Central memory CD8-positive, alpha-beta T cell (primary cell): ENCODE measurements at regions not wholly inside any gene's neighbourhood (a gene's known extent, or its start where the extent isn't known, plus 50 kb on each side); places are given as distances from the start of the nearest gene placed in this dataset.
"Not testable (repeated sequence)": the region's sequence is repeated elsewhere in the genome, so short reads cannot be mapped to it uniquely, and the experiment has no call there.

Experiments used
- ATAC-seq: fragments of 150-1000 bp; cut with Tn5 transposase; replicated peaks from 2 replicates; pipeline ENCODE4 v1.10.0; 2022; ENCODE audit warnings: mild to moderate bottlenecking, moderate FRiP score, moderate number of reproducible peaks; ENCODE audit not compliant: poor library complexity, severe bottlenecking; ENCODE audit errors: extremely low read depth
- DNase-seq, 2 donors: peaks; one replicate each; pipeline ENCODE4 v3.0.0; 2021; ENCODE audit warnings: low spot score in 2 of 2
- H3K27ac Mint-ChIP-seq: one replicate; pipeline ENCODE4 v1.8.0; 2022; ENCODE audit warnings: low read depth, mild to moderate bottlenecking, moderate library complexity, mixed read lengths
- H3K27me3 Mint-ChIP-seq: one replicate; pipeline ENCODE4 v1.8.0; 2022; ENCODE audit warnings: mixed read lengths
- H3K36me3 Mint-ChIP-seq: one replicate; pipeline ENCODE4 v1.8.0; 2022; ENCODE audit warnings: mild to moderate bottlenecking, moderate library complexity, mixed read lengths; ENCODE audit not compliant: insufficient read depth
- H3K4me1 Mint-ChIP-seq: one replicate; pipeline ENCODE4 v1.8.0; 2022; ENCODE audit warnings: mixed read lengths
- H3K4me3 Mint-ChIP-seq: one replicate; pipeline ENCODE4 v1.8.0; 2022; ENCODE audit warnings: mild to moderate bottlenecking, moderate library complexity, mixed read lengths
- H3K9me3 Mint-ChIP-seq: one replicate; pipeline ENCODE4 v1.8.0; 2022; ENCODE audit warnings: mixed read lengths

DNA sequence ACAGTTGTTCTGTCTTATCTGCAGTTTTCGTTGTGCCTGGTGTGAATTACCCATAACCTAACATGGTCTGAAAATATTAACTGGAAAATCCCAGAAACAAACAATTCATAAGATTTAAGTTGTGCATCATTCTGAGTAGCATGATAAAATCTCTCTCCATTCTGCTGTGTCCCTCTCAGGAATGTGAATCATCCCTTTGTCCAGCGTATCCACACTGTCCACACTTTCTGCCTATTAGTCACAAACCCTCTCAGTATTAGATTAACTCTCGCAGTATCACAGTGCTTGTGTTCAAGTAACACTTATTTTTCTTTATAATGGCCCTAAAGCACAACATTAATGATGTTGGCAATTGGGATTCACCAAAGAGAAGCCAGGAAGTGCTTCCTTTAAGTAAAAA lies 203.2 kb downstream of the CGGBP1 start:
- no peak for ATAC-seq
- H3K4me3 Mint-ChIP-seq, result no peak overlapping the region

DNA sequence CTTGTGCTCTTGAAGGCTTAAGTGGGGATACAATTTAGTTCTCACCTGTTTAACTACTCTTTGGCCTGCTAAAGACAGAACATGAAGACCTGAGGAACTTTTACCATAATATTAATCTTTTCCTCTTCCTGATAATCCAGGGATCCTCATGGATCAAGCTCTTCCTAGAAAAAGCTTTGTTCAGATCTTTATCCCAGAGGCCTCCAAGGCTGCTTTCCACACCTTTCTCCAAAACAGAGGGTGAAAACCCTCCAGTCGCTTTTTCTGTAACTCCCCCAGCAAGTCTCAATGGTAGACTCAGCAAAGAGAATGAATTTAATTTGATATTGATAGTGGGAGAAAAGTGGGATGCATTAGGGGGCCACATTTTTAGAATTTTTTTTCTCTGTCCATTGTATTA lies 203.6 kb downstream of the CGGBP1 start:
- Mint-ChIP-seq H3K9me3 (no peaks in the 10 kb centered on the region), H3K27me3 (no peaks in the 10 kb centered on the region), H3K36me3 (no peaks in the 10 kb centered on the region), H3K4me1 (no peaks in the 10 kb centered on the region), H3K4me3 (no peak overlapping the region), H3K27ac (no peak overlapping the region)
- DNase-seq (no peak), ATAC-seq (no peak)

More for the DNA sequence above, 203.2 kb downstream of the CGGBP1 start:
- no peak overlapping the region for H3K27ac Mint-ChIP-seq
- no peaks in the 10 kb centered on the region for H3K9me3 Mint-ChIP-seq
- DNase-seq, result no peak
- no peaks in the 10 kb centered on the region for H3K27me3 Mint-ChIP-seq
- H3K36me3 Mint-ChIP-seq, result no peaks in the 10 kb centered on the region
- no peaks in the 10 kb centered on the region for H3K4me1 Mint-ChIP-seq

DNA sequence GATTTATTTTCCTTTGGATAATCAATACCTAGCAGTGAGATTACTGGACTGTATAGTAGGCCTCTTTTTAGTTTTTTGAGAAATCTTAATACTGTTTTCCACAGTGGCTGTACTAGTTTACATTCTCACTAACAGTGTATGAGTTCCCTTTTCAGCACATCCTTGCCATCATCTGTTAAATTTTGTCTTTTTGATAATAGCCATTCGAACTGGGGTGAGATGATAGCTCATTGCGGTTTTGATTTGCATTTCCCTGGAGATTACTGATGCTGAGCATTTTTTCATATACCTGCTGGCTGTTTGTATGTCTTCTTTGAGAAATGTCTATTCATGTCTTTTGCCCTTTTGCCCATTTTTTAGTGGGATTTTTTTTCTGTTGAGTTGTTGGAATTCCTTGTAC lies 210.8 kb downstream of the CGGBP1 start:
- Mint-ChIP-seq H3K27me3 (no peaks in the 10 kb centered on the region), H3K4me1 (no peaks in the 10 kb centered on the region), H3K9me3 (no peaks in the 10 kb centered on the region), H3K27ac (no peak overlapping the region), H3K36me3 (peaks cover 2% of the 10 kb centered on the region), H3K4me3 (no peak overlapping the region)
- DNase-seq, result no peak
- ATAC-seq, result no peak

DNA sequence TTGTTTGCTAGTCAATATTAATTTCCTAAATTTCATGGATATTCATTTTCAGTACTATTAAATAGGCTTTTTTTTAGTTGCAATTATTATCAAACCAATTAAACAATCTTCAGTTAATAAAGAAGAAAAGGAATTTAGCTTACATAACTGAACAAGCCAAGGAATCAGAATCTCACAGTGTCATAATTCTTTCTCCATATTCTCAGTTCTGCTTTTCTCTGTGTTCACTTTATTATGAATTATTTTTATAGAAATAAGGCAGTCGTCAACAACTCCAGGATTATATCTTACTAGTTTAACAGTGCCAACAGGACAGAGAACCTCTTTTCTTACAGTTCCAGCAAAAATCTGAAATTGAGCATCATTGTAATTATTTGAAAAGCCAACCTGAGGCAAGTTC lies 221.7 kb downstream of the CGGBP1 start:
- Mint-ChIP-seq H3K4me1 (no peaks in the 10 kb centered on the region), H3K4me3 (no peak overlapping the region), H3K27ac (no peak overlapping the region), H3K36me3 (peaks cover 2% of the 10 kb centered on the region), H3K9me3 (no peaks in the 10 kb centered on the region), H3K27me3 (no peaks in the 10 kb centered on the region)
- DNase-seq (no peak), ATAC-seq (no peak)

DNA sequence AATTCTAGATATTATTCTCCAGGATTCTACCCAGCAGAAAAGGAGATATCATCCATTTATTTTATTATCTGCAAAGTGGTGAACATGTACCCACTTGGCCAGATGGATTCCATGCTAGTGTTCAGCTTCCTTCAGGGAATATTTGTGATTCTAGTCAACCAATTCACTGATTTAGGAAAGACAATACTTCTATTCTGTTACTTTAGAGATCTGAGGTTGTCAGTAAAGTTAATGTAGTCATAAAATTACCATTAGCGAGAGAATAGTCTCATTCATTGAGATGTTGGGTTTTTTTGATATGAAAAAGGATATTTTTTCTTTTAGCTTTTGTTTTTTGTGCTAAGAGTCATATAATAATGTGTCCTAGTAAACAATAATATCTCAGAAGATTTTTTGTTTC lies 222.8 kb downstream of the CGGBP1 start:
- peaks cover 2% of the 10 kb centered on the region for H3K36me3 Mint-ChIP-seq
- H3K4me3 Mint-ChIP-seq, result no peak overlapping the region
- no peaks in the 10 kb centered on the region for H3K4me1 Mint-ChIP-seq
- ATAC-seq (no peak), DNase-seq (no peak)
- no peaks in the 10 kb centered on the region for H3K9me3 Mint-ChIP-seq
- H3K27ac Mint-ChIP-seq, result no peak overlapping the region
- H3K27me3 Mint-ChIP-seq, result no peaks in the 10 kb centered on the region

DNA sequence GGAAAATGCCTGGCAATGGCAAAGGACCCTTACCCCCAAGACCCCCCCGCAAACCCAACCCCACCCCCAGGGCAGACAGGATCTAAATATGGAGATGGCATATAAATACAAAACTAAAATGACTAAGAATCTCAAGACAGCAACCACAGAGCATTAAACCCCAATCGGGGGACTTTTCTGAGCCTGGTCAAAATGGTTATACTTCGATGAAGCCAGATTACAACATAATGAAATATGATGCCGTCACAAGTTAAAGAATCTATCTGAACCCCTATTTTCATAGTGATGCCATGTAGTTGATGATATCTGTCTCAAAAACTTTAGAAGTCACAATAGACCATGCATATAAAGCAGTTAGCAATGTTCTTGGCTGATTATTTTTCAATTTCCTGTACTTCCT lies 223.6 kb downstream of the CGGBP1 start:
- no peak overlapping the region for H3K27ac Mint-ChIP-seq
- ATAC-seq, result no peak

DNA sequence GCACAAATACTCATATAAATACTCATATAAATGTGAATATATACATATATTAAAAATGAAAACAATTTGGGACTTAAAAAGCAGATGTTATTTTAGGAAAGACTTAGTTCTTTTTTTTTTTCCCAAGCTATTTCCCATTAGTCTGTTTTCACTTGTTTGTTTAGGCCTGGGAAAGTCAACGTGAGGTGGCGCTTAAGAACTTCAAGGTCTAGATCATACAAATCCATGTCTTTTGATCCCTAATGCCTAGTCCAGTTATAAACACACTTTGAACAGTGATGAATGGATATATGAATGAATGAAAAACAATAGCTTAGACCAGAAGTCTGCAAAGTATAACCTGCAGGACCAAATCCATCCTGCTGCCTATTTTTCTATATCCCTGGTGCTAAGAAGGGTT lies 224.5 kb downstream of the CGGBP1 start:
- DNase-seq (no peak), ATAC-seq (no peak)
- no peak overlapping the region for H3K4me3 Mint-ChIP-seq
- no peaks in the 10 kb centered on the region for H3K9me3 Mint-ChIP-seq
- no peaks in the 10 kb centered on the region for H3K4me1 Mint-ChIP-seq
- H3K36me3 Mint-ChIP-seq, result peaks cover 2% of the 10 kb centered on the region
- H3K27ac Mint-ChIP-seq, result no peak overlapping the region
- H3K27me3 Mint-ChIP-seq, result no peaks in the 10 kb centered on the region

More for the DNA sequence above, 223.6 kb downstream of the CGGBP1 start:
- H3K36me3 Mint-ChIP-seq, result peaks cover 2% of the 10 kb centered on the region
- no peak overlapping the region for H3K4me3 Mint-ChIP-seq
- H3K27me3 Mint-ChIP-seq, result no peaks in the 10 kb centered on the region
- DNase-seq, result no peak
- no peaks in the 10 kb centered on the region for H3K4me1 Mint-ChIP-seq
- no peaks in the 10 kb centered on the region for H3K9me3 Mint-ChIP-seq

DNA sequence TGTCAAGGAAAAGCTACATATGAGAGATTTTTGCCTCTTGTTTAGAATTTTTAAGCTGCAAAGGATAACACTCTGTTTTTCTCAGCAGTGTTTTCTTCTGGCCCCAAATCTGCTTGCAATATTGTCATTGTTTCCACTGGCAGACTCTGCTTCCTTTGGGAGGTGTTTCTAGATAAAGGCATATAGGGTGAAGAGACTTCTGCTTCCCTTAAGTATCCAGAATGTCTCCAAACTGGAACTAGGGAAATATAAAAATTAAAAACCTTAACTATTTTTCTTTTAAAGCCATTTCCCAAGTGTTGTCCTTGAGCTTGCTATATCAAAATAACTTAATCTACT lies 225.8 kb downstream of the CGGBP1 start:
- Mint-ChIP-seq H3K4me3 (no peak overlapping the region), H3K4me1 (no peaks in the 10 kb centered on the region), H3K27me3 (no peaks in the 10 kb centered on the region), H3K27ac (no peak overlapping the region), H3K36me3 (no peaks in the 10 kb centered on the region), H3K9me3 (no peaks in the 10 kb centered on the region)
- DNase-seq (no peak), ATAC-seq (no peak)

DNA sequence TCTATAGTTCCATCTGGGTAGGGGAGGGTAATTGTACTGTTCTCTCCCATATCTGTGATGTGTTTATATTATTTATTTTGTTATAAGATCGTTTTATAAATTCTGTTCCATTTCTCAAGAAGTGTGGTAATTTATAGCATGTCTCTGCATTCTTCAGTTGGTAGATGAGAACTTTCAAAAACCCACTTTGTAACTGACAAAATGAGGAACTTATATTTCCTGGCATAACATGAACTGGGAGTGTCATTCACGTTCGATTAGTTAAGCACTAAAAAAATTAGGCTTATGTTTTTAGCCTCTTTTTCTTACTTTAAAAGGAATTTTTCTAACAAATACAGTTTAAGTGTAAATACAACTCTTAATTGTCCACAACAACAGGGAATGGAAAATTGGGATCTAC lies 230.8 kb downstream of the CGGBP1 start:
- Mint-ChIP-seq H3K27ac (no peak overlapping the region), H3K36me3 (no peaks in the 10 kb centered on the region), H3K27me3 (peaks cover 26% of the 10 kb centered on the region), H3K9me3 (no peaks in the 10 kb centered on the region), H3K4me3 (no peak overlapping the region), H3K4me1 (no peaks in the 10 kb centered on the region)
- ATAC-seq (no peak), DNase-seq (no peak)

DNA sequence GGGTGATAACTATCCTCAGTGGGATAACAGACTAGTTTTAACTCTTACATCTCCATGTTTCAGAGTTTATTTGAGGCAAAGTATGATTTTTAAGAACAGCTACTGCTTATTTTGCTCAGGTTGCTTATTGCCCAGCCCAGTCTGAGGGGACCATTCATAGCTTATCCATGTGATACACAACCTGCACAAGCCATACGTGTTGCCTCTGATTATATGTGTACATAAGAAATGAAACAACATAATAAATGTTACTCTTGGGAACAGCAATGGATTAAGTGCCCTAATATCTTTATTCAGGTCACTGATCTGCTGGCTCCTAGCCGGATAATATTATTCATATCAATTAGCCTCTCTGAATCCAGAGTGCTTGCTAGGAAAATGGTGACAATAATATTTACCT lies 236.2 kb downstream of the CGGBP1 start:
- DNase-seq (no peak), ATAC-seq (no peak)
- Mint-ChIP-seq H3K4me3 (no peak overlapping the region), H3K36me3 (no peaks in the 10 kb centered on the region), H3K9me3 (no peaks in the 10 kb centered on the region), H3K27me3 (peaks cover 34% of the 10 kb centered on the region), H3K4me1 (no peaks in the 10 kb centered on the region), H3K27ac (no peak overlapping the region)

DNA sequence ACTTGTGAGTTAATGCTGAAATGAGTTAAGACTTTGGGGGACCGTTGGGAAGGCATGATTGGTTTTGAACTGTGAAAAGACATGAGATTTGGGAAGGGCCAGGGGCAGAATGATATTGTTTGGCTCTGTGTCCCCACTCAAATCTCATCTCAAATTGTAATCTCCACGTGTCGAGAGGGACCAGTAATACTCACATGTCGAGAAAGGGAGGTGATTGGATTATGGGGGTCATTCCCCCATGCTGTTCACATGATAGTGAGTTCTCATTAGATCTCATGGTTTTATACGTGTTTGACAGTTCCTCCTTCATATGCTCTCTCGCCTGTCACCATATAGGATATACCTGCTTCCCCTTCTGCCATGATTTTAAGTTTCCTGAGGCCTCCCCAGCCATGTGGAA lies 245.3 kb downstream of the CGGBP1 start:
- not testable (repeated sequence) for H3K36me3 Mint-ChIP-seq, H3K4me1 Mint-ChIP-seq, H3K27me3 Mint-ChIP-seq, ATAC-seq, DNase-seq, H3K9me3 Mint-ChIP-seq, H3K27ac Mint-ChIP-seq, H3K4me3 Mint-ChIP-seq

DNA sequence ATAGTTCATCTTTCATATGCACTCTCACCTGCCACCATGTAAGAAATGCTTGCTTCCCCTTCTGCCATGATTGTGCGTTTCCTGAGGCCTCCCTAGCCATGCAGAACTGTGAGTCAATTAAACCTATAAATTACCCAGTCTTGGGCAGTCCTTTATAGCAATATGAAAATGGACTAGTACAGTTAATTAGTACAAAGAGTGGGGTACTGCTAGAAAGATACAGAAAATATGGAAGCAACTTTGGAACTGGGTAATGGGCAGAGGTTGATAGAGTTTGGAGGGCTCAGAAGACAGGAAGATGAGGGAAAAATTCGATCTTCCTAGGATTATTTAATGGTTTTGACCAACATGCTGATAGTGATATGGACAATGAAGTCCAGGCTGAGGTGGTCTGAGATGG lies 246.9 kb downstream of the CGGBP1 start:
- Mint-ChIP-seq H3K4me3 (no peak overlapping the region), H3K4me1 (peaks cover under 1% of the 10 kb centered on the region), H3K27ac (no peak overlapping the region), H3K27me3 (peaks cover 15% of the 10 kb centered on the region), H3K9me3 (no peaks in the 10 kb centered on the region), H3K36me3 (no peaks in the 10 kb centered on the region)
- DNase-seq (no peak), ATAC-seq (no peak)

DNA sequence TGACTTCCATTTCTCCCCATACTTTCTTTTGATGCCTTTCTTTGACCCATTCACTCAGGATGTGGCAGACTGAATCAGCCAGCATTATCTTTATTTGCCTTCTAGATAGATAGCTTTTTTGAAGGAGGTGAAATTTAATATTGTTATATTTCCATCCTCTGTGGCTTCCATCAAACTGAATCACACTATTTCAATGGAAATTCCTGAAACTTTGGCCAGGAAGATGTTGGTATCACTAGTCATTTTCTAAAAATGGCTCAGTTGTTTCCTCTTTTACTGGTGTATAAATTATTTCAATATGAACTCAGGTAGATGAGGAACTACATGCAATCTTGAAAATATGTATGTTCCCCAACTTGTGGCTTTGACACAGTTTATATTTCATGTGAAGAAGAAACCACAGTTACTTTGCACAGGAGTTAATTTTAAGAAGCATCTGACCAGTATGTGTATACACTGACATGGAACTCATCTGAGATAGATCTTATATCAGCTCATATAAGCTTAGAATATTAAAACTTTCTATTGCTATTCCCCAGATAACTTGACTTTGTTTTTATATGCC lies 248.3 kb downstream of the CGGBP1 start:
- Mint-ChIP-seq H3K4me3 (no peak overlapping the region), H3K9me3 (no peaks in the 10 kb centered on the region), H3K4me1 (peaks cover 9% of the 10 kb centered on the region), H3K36me3 (no peaks in the 10 kb centered on the region), H3K27me3 (peaks cover 26% of the 10 kb centered on the region), H3K27ac (no peak overlapping the region)
- no peak for ATAC-seq
- DNase-seq, result no peak

DNA sequence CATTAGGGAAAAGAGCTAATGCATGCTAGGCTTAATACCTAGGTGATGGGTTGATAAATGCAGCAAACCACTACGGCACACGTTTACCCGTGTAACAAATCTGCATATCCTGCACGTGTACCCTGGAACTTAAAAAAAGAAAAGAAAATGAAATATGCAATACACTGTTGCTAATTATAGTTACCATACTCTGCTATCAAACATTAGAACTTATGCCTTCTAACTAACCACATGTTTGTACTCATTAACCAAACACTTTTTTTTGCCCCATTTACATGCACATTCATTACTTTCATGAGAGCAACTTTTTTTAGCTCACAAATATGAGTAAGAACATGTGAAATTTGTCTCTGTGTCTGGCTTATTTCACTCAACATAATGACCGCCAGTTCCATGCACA lies 253.1 kb downstream of the CGGBP1 start:
- Mint-ChIP-seq H3K9me3 (no peaks in the 10 kb centered on the region), H3K4me1 (peaks cover 9% of the 10 kb centered on the region), H3K27ac (no peak overlapping the region), H3K36me3 (no peaks in the 10 kb centered on the region), H3K27me3 (peaks cover 43% of the 10 kb centered on the region), H3K4me3 (no peak overlapping the region)
- no peak for ATAC-seq
- no peak for DNase-seq
